ENCODE measurements at regions not wholly inside any gene's neighbourhood (a gene's known extent, or its start where the extent isn't known, plus 50 kb on each side); places are given as distances from the start of the nearest gene placed in this dataset.

- no peak for DNase-seq
Measured at GRCh38 chr1:2866422-2867086, 65.1 kb upstream of the TTC34 start.

GRCh38 chr1:2867087-2867425 is 65.6 kb upstream of the TTC34 start:
- DNase-seq: no peak

DNA sequence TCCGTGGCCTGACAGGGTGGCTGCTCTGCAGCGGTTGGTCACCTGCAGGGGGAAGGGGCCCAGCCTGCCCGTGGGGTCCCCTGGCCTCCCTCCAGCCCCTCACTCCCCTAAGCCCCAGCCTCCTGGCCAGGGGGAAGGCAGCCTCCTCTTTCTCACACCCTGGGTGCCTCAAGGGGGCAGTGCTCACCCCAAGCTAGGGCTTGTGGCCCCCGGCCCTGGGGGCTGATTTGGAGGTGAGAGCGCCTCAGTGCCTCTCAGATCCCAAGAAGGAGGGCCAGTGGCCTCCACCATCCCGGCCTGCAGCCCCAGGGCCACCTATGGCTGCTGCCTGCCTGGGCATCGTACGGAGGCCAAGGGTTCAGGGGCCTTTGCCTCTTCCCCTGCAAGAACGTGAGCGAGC is 66.4 kb upstream of the TTC34 start:
- no peak for DNase-seq

DNA sequence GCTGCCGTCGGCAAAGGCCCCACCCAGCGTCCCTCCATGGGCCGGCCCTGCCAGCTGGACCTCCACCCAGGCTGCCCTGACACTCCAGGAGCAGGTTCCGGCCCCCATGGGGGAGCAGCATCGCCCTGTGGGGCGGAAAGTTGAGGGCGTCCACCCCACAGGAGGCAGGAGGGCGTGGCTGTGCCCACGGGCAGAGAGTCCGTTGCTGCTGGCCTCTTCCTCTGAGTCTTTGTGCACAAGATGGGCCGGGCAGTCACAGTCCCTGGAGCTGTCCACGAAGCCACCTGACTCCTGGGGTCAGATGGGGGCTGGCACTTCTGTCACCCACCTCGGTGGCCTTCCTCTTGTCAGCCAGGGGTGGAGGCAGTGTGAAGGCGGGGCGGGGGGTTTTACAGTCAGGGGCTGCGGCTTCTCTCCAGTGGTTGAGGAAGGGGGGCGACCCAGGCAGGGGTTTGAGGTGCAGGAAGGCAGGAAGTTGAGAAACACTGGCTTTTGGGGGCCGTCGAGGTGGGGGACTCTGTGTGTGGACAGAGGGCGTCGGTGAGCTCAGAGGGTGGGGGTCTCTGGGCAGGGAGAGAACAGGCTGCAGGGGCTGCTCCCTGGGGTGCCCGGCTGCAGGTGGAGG is 67.2 kb upstream of the TTC34 start:
- no peak for DNase-seq

DNA sequence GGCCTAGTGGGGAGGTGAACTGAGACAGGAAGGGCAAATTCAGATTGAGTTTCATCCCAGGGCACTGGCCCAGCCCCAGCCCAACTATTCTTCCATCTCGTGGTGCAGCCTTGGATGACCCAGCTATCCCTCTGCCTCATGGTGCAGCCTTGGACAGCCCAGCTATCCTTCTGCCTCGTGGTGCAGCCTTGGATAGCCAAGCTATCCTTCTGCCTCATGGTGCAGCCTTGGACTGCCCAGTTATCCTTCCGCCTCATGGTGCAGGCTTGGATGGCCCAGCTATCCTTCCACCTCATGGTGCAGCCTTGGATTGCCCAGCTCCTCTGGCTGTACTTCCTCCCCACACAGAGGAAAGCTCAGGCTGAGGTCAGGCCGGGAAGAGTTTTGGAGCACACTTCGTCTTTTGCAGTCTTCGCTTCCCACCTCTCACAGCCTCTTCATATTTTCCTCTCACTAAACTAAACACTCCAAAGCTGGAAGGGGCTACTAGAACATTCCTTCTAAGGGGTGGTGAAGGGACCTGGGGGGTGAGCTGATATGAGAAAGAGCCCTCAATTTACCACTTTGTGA is 69.8 kb upstream of the TTC34 start:
- no peak for DNase-seq

GRCh38 chr1:2874207-2874606 is 72.7 kb upstream of the TTC34 start:
- no peak for DNase-seq

- DNase-seq: no peak
Measured at GRCh38 chr1:2874607-2875480, 73.4 kb upstream of the TTC34 start.

GRCh38 chr1:2875707-2876561 is 74.4 kb upstream of the TTC34 start:
- DNase-seq: no peak

- DNase-seq: no peak
Measured at GRCh38 chr1:2876846-2877245, 75.4 kb upstream of the TTC34 start.

DNA sequence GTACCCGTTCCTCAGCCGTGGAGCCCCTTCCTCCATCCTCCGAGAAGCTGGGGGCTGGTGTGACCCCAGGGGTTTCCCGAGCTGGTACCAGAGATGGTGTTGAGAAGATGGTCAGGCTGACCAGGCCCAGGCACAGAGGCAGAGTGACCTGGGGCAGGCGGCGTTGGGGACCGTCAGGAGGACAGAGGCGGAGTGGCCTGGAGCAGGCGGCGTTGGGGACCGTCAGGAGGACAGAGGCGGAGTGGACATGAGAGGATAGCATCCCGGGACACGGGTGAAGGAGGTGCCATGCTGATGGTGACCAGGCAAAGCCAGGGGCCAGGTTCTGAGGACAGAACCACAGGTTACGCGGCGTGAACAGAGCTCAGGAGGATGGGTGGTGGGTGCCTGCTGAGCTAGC is 75.9 kb upstream of the TTC34 start:
- no peak for DNase-seq

DNA sequence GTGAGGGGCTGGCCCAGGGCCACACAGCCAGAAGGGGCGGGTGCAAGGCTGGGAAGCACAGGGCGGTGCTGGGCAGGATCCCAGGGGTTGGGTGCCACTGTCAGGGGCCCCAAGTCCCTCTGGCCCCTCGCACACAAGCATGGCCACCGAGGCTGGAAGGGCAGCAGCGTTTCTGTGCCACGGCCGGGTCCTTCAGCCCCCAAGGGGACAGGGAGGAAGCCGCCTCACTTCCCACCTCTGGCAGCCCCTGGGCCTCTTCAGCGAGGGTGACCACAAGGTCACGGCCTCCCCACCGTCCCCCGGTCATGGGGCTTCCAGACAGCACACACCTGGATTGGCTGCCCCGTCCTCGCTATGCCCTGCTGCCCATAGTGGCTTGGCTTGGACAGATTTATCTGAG is 77.1 kb upstream of the TTC34 start:
- DNase-seq: no peak

- DNase-seq: no peak
Measured at GRCh38 chr1:2879026-2879425, 77.5 kb upstream of the TTC34 start.

DNA sequence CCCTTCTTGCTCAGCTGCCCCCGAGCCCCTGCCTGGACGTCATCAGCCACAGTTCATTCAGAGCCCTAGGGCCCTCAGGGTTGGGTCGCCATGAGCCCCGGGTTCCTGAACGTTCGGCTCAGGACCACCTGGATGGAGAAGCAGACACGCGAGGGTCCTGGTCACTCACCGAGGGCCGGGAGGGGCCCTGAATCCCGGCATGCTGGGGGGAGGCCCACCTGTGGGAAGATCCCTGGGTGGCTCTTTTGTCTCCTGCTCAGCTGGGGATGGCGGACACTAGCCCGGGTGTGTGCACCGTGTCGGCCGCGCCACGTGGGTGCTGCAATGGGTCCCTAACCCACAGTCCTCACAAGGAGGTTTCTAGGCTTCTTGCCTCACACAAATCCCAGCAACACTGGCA is 78.1 kb upstream of the TTC34 start:
- no peak for DNase-seq

DNA sequence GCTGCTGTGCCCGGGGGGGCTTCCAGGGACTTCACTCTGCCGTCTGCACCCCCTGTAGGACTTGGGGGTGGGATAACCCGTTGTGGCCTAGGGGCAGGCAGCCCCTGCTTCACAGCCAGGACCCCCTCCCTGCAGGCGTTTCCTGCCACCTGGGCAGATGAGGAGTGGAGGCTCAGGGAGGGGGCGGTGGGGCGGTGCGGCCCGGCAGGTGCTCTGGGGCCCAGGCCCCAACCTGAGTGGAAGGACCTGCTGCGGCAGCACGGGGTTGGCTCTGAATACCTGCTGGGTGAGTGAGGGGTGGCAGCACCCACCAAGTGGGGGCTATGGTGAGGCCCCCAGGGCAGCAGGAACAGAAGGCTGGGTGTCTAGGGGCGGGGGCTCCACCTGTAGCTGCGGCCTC is 78.6 kb upstream of the TTC34 start:
- no peak for DNase-seq

DNA sequence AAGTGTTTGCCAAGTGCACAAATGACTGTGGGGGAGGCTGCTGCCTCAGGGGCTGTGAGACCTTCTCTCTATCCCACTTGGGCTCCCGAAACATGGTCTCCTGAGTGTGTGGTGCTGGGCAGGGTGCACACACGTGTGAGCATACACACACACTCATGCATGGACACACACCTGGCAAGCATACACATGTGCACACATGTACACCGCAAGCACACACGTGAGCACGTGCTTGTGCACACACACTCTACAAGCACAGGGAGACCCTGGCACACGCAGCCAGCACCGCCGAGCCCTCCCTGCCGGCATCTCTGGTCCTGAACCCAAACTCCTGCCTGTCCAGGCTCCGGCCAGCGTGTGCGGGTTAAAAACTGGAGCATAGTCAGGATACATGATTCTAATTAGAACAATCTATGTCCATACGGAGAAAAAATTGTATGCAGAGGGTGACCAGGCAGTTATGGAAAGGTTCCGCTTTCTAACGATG is 79.4 kb upstream of the TTC34 start:
- DNase-seq: no peak

GRCh38 chr1:2881556-2881955 is 80.1 kb upstream of the TTC34 start:
- no peak for DNase-seq

DNA sequence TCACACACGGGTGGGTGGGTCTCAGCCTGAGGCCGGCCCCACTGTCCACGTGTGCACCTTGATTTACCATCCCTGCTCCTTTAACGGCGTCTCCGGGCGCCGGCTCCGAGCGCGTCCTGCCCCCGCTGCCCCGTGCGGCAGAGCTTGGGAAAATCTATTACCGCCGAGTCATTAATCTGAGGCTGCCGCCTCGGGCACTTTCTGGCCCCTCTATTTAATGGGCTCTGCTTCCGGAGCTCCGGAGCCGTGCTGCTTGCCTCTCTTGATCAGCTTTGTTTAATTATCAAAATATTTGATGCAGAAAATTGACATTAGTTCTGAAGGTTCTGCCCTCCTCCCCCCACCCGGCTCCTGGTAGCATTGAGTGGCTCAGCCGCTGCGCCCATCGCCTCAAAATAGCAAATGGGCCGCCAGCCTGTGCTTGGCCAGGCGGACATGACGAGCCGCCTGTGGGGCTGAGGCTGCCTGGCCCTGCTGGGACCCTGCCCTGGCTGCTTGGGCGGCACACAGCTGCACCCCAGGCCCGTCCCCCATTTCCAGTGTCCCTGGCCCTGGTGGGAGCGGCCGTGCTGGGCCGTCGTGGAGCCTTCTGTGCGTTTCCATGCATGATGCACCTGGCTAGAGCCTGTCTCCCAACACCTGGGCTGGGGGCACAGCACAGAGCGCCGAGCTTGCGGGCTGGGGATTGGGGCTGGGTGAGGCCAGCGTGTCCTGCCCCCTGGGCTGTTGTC is 81.6 kb upstream of the TTC34 start:
- DNase-seq: no peak

- no peak for DNase-seq
Measured at GRCh38 chr1:2885001-2885400, 83.5 kb upstream of the TTC34 start.

DNA sequence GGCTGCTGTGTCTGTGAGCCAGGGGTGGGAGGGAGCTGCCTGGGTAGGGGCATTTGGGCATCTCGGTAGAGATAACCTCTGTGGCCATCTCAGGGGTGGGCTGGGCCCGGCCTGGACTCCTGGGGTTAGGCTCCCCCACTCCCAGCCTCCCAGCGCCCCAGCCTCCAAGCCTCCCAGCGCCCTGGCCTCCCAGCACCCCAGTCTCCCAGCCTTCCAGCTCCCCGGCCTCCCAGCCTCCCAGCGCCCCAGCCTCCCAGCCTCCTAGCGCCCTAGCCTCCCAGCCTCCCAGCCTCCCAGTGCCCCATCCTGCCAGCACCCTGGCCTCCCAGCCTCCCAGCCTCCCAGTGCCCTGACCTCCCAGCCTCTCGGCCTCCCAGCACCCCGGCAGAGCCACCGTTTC is 85.1 kb upstream of the TTC34 start:
- DNase-seq: no peak

DNA sequence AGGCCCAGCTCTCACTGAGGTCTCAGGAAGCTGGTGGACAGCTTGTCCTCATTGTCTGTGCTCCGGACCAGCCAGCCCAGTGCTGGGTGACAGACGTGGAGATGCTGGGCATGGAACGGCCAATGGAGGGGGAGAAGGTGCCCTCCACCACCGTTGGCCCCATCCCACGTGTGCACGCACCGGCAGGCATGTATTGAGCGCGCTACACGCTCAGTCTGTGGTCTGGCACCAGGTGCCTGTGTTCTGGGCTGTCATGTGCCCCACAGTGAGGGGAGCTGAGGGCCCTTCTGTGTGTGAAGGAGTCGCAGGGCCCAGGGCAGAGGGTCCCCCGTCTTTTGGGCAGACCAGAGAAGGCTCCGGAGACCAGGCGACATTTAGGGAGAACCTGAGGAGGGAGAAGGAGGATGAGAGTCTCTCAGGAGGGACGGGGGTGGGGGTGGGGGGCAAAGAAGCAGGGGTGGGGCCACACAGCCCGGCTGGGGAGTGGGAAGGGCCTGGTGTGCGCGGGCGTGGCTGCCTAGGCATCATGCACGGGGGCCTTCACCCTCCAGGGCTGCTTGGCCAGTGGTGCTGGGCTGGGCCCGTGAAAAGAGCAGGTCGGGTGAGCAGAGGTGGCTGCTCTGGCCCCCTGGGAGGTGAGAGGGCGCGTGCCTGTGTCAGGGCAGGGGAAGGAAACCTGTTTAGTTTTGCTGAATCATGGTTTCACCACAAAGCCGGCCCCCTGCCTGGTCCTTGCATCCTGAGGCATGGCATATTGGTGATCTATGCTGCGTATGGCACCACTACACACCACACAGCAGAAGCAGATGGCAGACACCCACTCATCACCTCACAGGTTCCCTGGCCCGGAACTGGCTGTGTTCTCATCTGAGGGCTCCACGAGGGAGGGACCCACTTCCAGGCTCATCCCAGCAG is 86.7 kb upstream of the TTC34 start:
- no peak for DNase-seq

Measured in stimulated activated CD4-positive, alpha-beta T cell treated with anti-CD3 and anti-CD28 coated beads, Interleukin-2, amount 100 ng/mL, for 24 hours (primary cell).